ENCODE measurements at regions not wholly inside any gene's neighbourhood (a gene's known extent, or its start where the extent isn't known, plus 50 kb on each side); places are given as distances from the start of the nearest gene placed in this dataset.

DNA sequence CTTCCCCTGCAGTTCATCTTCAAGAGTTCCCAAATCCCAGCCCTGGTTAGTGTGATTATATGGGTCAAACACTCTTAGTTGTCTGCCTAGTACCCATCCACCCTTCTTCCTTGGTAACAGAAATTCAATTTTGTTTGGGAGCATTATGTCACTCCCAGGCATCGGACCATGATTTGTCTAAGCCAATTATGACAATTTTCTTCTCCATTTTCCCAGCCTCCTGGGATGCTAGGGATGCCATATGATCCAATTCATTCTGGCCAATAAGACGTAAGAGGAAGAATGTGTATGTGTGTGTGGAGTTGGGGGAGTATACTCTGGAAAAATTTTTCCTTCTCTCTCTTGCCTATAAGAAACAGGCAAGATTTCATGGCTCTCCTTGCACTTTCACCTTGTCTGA, 465.9 kb downstream of the MID1IP1 start:
- TF ChIP-seq CTCF (IDR thresholded peaks at IDR 0.05) (no peak), POLR2A (IDR thresholded peaks at IDR 0.05) (no peak), POLR2AphosphoS5 (IDR thresholded peaks at IDR 0.05) (no peak)
